ENCODE measurements at regions not wholly inside any gene's neighbourhood (a gene's known extent, or its start where the extent isn't known, plus 50 kb on each side); places are given as distances from the start of the nearest gene placed in this dataset.

DNA sequence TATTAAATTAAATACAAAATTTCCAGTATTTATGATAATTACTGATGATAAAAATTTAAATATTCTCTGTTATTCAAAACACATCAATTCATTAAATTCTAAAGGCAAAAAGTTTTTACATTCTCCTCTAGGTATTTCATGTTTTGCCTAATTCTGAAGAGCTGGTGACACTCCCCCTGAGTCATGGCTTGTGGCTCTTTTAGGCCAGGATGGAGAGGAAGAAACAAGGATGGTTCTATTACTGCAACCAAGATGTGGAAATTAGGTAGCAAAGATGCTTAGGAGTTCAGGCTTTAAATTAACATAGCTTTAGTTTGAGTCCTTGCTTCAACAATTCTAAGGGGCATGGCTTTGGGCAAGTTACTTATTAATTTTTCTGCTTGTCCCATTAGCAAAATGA, 1295.8 kb downstream of the EFNA5 start:
- H3K4me1 Mint-ChIP-seq, result no peaks in the 10 kb centered on the region
- H3K4me3 Mint-ChIP-seq, result no peak overlapping the region
- no peaks in the 10 kb centered on the region for H3K27me3 Mint-ChIP-seq (ENCODE audit: low read depth, poor library complexity)
- H3K36me3 Mint-ChIP-seq (ENCODE audit: low read depth), result no peaks in the 10 kb centered on the region
- no peak overlapping the region for H3K27ac Mint-ChIP-seq
- TF ChIP-seq, protein P1, sequence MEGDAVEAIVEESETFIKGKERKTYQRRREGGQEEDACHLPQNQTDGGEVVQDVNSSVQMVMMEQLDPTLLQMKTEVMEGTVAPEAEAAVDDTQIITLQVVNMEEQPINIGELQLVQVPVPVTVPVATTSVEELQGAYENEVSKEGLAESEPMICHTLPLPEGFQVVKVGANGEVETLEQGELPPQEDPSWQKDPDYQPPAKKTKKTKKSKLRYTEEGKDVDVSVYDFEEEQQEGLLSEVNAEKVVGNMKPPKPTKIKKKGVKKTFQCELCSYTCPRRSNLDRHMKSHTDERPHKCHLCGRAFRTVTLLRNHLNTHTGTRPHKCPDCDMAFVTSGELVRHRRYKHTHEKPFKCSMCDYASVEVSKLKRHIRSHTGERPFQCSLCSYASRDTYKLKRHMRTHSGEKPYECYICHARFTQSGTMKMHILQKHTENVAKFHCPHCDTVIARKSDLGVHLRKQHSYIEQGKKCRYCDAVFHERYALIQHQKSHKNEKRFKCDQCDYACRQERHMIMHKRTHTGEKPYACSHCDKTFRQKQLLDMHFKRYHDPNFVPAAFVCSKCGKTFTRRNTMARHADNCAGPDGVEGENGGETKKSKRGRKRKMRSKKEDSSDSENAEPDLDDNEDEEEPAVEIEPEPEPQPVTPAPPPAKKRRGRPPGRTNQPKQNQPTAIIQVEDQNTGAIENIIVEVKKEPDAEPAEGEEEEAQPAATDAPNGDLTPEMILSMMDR (IDR thresholded peaks at IDR 0.05), result no peak
- DNase-seq, result no peak
- H3K9me3 Mint-ChIP-seq, result peaks cover 14% of the 10 kb centered on the region

DNA sequence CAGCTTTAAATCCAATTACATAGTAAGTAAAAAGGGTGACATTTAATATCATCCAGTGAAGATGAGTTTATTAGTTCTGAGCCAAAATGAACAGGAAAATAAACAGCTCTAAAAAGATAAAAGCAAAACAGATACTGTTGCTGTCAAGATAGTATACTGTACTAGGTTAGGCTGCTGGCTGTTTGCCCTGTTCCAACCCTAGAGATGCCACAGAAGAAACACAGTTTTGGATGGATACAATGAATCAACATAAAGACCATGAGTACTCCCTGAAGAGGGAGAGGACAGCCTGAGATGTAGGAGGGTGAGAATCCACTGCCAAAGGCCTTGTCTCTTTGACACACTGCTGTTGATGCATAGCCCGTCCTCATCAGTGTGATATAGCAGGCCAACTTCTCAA, 1302.7 kb downstream of the EFNA5 start:
- no peaks in the 10 kb centered on the region for H3K4me1 Mint-ChIP-seq
- no peaks in the 10 kb centered on the region for H3K36me3 Mint-ChIP-seq (ENCODE audit: low read depth)
- TF ChIP-seq, protein P1 (IDR thresholded peaks at IDR 0.05), result no peak
- peaks cover 24% of the 10 kb centered on the region for H3K9me3 Mint-ChIP-seq
- H3K4me3 Mint-ChIP-seq, result no peak overlapping the region
- no peak overlapping the region for H3K27ac Mint-ChIP-seq
- H3K27me3 Mint-ChIP-seq (ENCODE audit: low read depth, poor library complexity), result no peaks in the 10 kb centered on the region
- DNase-seq, result no peak

DNA sequence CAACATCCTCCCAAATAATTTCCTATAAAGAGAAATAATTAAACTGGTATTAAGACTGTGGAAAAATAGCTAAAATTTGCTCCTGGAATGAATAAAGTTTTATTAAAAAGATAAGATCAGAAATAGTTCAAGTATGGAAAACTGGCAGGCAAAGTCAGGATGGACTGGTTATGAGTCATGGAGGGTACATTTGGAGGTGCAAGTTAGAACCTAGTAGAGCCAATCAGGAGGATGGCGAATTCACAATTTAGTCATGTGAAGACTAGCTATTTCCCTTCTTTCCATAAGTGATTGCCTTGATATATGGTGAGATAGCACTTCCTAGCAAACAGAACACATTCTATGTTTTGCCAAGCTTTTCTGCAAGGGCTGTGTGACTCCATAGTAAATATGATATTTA, 1303.5 kb downstream of the EFNA5 start:
- TF ChIP-seq, protein P1 (IDR thresholded peaks at IDR 0.05), result no peak

DNA sequence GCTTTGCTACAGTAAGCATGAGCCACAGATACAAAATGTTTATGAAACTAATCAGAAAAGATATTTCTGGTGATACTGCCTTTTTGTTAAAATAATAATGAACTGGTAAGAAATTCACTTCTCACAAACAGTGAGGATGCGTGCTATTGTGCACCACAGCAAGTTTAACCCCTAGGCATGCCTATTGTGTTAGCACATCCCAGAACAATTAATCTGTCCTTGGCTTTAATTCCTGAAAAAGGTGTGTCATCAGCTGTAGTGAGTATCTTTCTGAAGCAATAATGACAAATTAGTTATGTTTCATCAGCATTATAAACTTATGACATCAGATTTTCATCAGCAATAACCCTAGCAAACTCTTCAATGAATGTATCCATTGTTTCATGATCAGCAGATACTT, 1307.2 kb downstream of the EFNA5 start:
- H3K27ac Mint-ChIP-seq, result no peak overlapping the region
- no peak overlapping the region for H3K4me3 Mint-ChIP-seq
- H3K27me3 Mint-ChIP-seq (ENCODE audit: low read depth, poor library complexity), result no peaks in the 10 kb centered on the region
- no peaks in the 10 kb centered on the region for H3K4me1 Mint-ChIP-seq
- H3K9me3 Mint-ChIP-seq, result peaks cover 11% of the 10 kb centered on the region
- DNase-seq, result no peak
- no peaks in the 10 kb centered on the region for H3K36me3 Mint-ChIP-seq (ENCODE audit: low read depth)
- TF ChIP-seq, protein P1 (IDR thresholded peaks at IDR 0.05), result no peak

More for the DNA sequence above, 1303.5 kb downstream of the EFNA5 start:
- Mint-ChIP-seq H3K4me1 (no peaks in the 10 kb centered on the region), H3K4me3 (no peak overlapping the region), H3K27ac (no peak overlapping the region), H3K36me3 (ENCODE audit: low read depth) (no peaks in the 10 kb centered on the region), H3K27me3 (ENCODE audit: low read depth, poor library complexity) (no peaks in the 10 kb centered on the region), H3K9me3 (peaks cover 30% of the 10 kb centered on the region)
- no peak for DNase-seq

DNA sequence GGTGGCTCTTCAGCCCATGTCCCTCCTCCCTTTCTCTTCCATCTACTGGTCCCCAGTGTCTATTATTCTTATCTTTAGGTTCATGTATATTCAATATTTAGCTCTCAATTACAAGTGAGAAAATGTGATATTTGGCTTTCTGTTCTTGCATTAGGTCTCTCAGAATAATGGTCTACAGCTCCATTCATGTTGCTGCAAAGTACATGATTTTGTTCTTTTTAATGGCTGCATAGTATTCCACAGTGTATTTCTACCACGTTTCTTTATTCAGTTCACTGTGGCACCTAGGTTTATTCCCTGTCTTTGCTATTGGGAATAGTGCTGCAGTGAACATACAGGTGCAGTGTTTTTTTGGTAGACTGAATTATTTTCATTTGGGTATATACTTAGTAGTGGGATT, 1308.8 kb downstream of the EFNA5 start:
- Mint-ChIP-seq H3K4me3 (no peak overlapping the region), H3K9me3 (peaks cover 11% of the 10 kb centered on the region), H3K4me1 (no peaks in the 10 kb centered on the region), H3K36me3 (ENCODE audit: low read depth) (no peaks in the 10 kb centered on the region), H3K27ac (no peak overlapping the region), H3K27me3 (ENCODE audit: low read depth, poor library complexity) (no peaks in the 10 kb centered on the region)
- DNase-seq, result no peak
- TF ChIP-seq, protein P1 (IDR thresholded peaks at IDR 0.05), result no peak

DNA sequence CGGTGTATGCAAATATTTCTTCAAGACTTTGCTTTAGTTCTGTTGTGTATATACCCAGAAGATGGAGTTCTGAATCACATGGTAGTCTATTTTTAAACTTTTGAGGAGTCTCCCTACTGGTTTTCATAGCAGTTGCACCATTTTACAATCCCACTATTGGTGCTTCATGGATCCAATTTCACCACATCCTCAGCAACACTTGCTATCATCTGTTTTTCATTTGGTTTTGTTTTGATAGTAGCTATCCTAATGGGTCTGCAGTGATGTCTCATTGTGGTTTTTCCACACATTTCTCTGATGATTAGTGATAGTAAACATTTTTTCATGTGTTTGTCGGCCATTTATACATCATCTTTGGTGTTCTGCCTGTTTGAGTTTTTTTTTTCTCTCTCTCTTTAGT, 1339.3 kb downstream of the EFNA5 start:
- Mint-ChIP-seq H3K27ac (no peak overlapping the region), H3K9me3 (peaks cover 5% of the 10 kb centered on the region), H3K4me1 (peaks cover 4% of the 10 kb centered on the region), H3K4me3 (no peak overlapping the region), H3K36me3 (ENCODE audit: low read depth) (peaks cover 5% of the 10 kb centered on the region), H3K27me3 (ENCODE audit: low read depth, poor library complexity) (no peaks in the 10 kb centered on the region)
- no peak for DNase-seq
- TF ChIP-seq, protein P1 (IDR thresholded peaks at IDR 0.05), result no peak

Measured in nephron progenitor cell (in vitro differentiated cells).